HL-60 (cell line): ENCODE measurements at regions not wholly inside any gene's neighbourhood (a gene's known extent, or its start where the extent isn't known, plus 50 kb on each side); places are given as distances from the start of the nearest gene placed in this dataset.

Experiments used
- POLR2AphosphoS5 ChIP-seq: IDR thresholded peaks from 2 replicates; pipeline ENCODE4 v1.6.1; 2012; ENCODE audit warnings: low read depth
- SPI1 ChIP-seq: IDR thresholded peaks from 2 replicates; pipeline ENCODE4 v1.6.1; 2012; ENCODE audit warnings: low read depth, mild to moderate bottlenecking, borderline replicate concordance
- TF ChIP-seq, protein P1 (sequence below): IDR thresholded peaks from one replicate; pipeline ENCODE4 v1.5.1; 2011; ENCODE audit warnings: low read length, control low read depth, inconsistent platforms; ENCODE audit not compliant: insufficient read depth
- TF ChIP-seq, protein P2 (sequence below): IDR thresholded peaks from 2 replicates; pipeline ENCODE4 v1.6.1; 2012; ENCODE audit warnings: low read depth; ENCODE audit not compliant: insufficient replicate concordance

DNA sequence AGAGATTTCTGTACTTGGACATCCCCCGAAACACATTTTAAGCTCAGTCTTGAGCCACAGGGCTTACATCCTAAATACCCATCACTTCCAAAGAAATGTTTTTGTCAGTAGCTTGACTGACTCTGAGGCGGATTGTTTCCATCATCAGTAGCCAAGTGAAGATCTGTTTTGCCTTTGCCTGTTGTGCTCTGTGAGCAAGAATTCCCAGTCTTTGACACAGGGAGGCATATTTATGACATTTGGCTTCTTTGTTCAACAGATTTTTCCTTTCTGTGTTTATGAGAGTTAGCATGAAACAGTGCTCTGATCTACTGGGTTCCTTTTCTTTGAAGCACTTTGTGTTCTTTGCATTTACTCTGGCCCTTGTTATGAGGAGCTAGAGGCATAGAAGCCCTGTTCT is 132.1 kb upstream of the CDIN1 start:
- TF ChIP-seq, protein P1, sequence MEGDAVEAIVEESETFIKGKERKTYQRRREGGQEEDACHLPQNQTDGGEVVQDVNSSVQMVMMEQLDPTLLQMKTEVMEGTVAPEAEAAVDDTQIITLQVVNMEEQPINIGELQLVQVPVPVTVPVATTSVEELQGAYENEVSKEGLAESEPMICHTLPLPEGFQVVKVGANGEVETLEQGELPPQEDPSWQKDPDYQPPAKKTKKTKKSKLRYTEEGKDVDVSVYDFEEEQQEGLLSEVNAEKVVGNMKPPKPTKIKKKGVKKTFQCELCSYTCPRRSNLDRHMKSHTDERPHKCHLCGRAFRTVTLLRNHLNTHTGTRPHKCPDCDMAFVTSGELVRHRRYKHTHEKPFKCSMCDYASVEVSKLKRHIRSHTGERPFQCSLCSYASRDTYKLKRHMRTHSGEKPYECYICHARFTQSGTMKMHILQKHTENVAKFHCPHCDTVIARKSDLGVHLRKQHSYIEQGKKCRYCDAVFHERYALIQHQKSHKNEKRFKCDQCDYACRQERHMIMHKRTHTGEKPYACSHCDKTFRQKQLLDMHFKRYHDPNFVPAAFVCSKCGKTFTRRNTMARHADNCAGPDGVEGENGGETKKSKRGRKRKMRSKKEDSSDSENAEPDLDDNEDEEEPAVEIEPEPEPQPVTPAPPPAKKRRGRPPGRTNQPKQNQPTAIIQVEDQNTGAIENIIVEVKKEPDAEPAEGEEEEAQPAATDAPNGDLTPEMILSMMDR = no peak
- TF ChIP-seq, protein P2, sequence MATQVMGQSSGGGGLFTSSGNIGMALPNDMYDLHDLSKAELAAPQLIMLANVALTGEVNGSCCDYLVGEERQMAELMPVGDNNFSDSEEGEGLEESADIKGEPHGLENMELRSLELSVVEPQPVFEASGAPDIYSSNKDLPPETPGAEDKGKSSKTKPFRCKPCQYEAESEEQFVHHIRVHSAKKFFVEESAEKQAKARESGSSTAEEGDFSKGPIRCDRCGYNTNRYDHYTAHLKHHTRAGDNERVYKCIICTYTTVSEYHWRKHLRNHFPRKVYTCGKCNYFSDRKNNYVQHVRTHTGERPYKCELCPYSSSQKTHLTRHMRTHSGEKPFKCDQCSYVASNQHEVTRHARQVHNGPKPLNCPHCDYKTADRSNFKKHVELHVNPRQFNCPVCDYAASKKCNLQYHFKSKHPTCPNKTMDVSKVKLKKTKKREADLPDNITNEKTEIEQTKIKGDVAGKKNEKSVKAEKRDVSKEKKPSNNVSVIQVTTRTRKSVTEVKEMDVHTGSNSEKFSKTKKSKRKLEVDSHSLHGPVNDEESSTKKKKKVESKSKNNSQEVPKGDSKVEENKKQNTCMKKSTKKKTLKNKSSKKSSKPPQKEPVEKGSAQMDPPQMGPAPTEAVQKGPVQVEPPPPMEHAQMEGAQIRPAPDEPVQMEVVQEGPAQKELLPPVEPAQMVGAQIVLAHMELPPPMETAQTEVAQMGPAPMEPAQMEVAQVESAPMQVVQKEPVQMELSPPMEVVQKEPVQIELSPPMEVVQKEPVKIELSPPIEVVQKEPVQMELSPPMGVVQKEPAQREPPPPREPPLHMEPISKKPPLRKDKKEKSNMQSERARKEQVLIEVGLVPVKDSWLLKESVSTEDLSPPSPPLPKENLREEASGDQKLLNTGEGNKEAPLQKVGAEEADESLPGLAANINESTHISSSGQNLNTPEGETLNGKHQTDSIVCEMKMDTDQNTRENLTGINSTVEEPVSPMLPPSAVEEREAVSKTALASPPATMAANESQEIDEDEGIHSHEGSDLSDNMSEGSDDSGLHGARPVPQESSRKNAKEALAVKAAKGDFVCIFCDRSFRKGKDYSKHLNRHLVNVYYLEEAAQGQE = no peak
- TF ChIP-seq POLR2AphosphoS5 (no peak), SPI1 (no peak)
